HepG2 (cell line): ENCODE measurements at regions not wholly inside any gene's neighbourhood (a gene's known extent, or its start where the extent isn't known, plus 50 kb on each side); places are given as distances from the start of the nearest gene placed in this dataset.

Experiments used
- ATAC-seq: fragments of 200-7000 bp; cut with Tn5 transposase; 3 replicates; pipeline ENCODE4 v1.9.1; 2020; ENCODE audit warnings: mild to moderate bottlenecking, moderate library complexity
- BruUV-seq: library from RNA; stranded (reverse); fragments of 400-500 nt; replicated peaks from 2 replicates; lab custom pipeline; 2021; lab: Mats Ljungman, UMichigan
- CTCF ChIA-PET: fragments of 300-600 bp; formaldehyde crosslinking; extraction: SDS; loops from one replicate; lab custom pipeline; 2021; ENCODE audit warnings: low total read pairs, inconsistent platforms, low intra/inter-chr PET ratio; lab: Yijun Ruan, JAX
- POLR2A ChIA-PET: fragments of 350-600 bp; sonication (Branson Sonifier 250); formaldehyde crosslinking; loops from one replicate; lab custom pipeline; 2020; ENCODE audit warnings: antibody characterized with exemption, inconsistent platforms; lab: Yijun Ruan, JAX
- DNase-seq: peaks from one replicate; pipeline ENCODE4 v3.0.0-alpha.2; 2015; ENCODE audit warnings: low spot score
- FAIRE-seq: peaks from 3 replicates; lab custom pipeline; 2011; peaks lifted over from hg19 to GRCh38; lab: Jason Lieb, UNC
- H2AFZ ChIP-seq: one replicate; pipeline ENCODE4 v1.6.1; 2011; ENCODE audit warnings: low read length, inconsistent platforms
- H3K27ac ChIP-seq: fragments of 300-600 bp; 3 replicates; pipeline ENCODE4 v1.8.0; 2011; ENCODE audit warnings: mixed run types, mild to moderate bottlenecking, mixed read lengths, low read length, inconsistent platforms; ENCODE audit not compliant: insufficient read depth; ENCODE audit errors: extremely low read length
- H3K27me3 ChIP-seq, 2 experiments: fragments of 200-600 bp in 1 of 2; 2 replicates in 1 of 2; 3 replicates in 1 of 2; pipeline versions ENCODE4 v1.6.0 to v1.8.0; 2011; ENCODE audit warnings: low read length in 2 of 2, mild to moderate bottlenecking in 2 of 2, moderate library complexity in 2 of 2, inconsistent platforms in 1 of 2; ENCODE audit not compliant: insufficient read depth in 2 of 2, control insufficient read depth in 1 of 2
- H3K36me3 ChIP-seq, 2 experiments: fragments of 200-600 bp in 1 of 2; replicated peaks in 1 of 2; 2 replicates in 1 of 2; 3 replicates in 1 of 2; pipeline versions ENCODE4 v1.5.1 to v1.8.0; 2011; ENCODE audit warnings: low read length in 2 of 2, inconsistent platforms in 1 of 2; ENCODE audit not compliant: insufficient read depth in 2 of 2, control insufficient read depth in 1 of 2
- H3K4me1 ChIP-seq: 2 replicates; pipeline ENCODE4 v1.5.1; 2012; ENCODE audit warnings: low read length, inconsistent platforms; ENCODE audit not compliant: insufficient read depth
- H3K4me2 ChIP-seq: 2 replicates; pipeline ENCODE4 v1.6.0; 2011; ENCODE audit warnings: low read depth, low read length, inconsistent platforms
- H3K4me3 ChIP-seq, 3 experiments: fragments of 200-600 bp in 1 of 3; sonication (generic), shearing (Covaris generic) in 1 of 3; replicated peaks in 1 of 3; 2 replicates each; pipeline ENCODE4 v1.5.1; 2011 to 2016; ENCODE audit warnings: low read length in 3 of 3, inconsistent platforms in 2 of 3, low read depth in 2 of 3, mild to moderate bottlenecking in 2 of 3, control low read depth in 1 of 3, mixed read lengths in 1 of 3; ENCODE audit not compliant: insufficient read depth in 1 of 3
- H3K79me2 ChIP-seq: one replicate; pipeline ENCODE4 v1.6.1; 2011; ENCODE audit warnings: low read length, inconsistent platforms; ENCODE audit not compliant: insufficient read depth
- H3K9ac ChIP-seq: 2 replicates; pipeline ENCODE4 v1.6.0; 2011; ENCODE audit warnings: mild to moderate bottlenecking, low read depth, low read length, inconsistent platforms; ENCODE audit not compliant: insufficient read depth
- H3K9me3 ChIP-seq: 2 replicates; pipeline ENCODE4 v1.5.1; 2012; ENCODE audit warnings: mild to moderate bottlenecking, low read length
- H4K20me1 ChIP-seq: 2 replicates; pipeline ENCODE4 v1.6.0; 2011; ENCODE audit warnings: inconsistent platforms, mild to moderate bottlenecking, low read length, moderate library complexity; ENCODE audit not compliant: insufficient read depth
- KMT2A ChIP-seq: sonication (generic); formaldehyde crosslinking; IDR thresholded peaks from 2 replicates; pipeline ENCODE4 v1.4.0; 2020; ENCODE audit warnings: missing genetic modification reagents
- NR2F1 ChIP-seq, 2 experiments: fragments of 450-650 bp in 1 of 2; formaldehyde crosslinking in 1 of 2; IDR thresholded peaks; 2 replicates each; pipeline versions ENCODE4 v1.5.0 to v1.6.1; 2016 to 2020; ENCODE audit warnings: mild to moderate bottlenecking in 1 of 2, missing compliant biosample characterization in 1 of 2, missing genetic modification reagents in 1 of 2, moderate library complexity in 1 of 2
- ZFP62 ChIP-seq: sonication (generic); formaldehyde crosslinking; IDR thresholded peaks from 2 replicates; pipeline ENCODE4 v1.4.0; 2020; ENCODE audit warnings: missing genetic modification reagents
- ZNF101 ChIP-seq: sonication (generic); formaldehyde crosslinking; IDR thresholded peaks from 2 replicates; pipeline ENCODE4 v1.4.0; 2020; ENCODE audit warnings: mild to moderate bottlenecking, low read depth, missing genetic modification reagents, borderline replicate concordance
- ZNF292 ChIP-seq: sonication (generic); formaldehyde crosslinking; IDR thresholded peaks from 2 replicates; pipeline ENCODE4 v1.8.1; 2022; ENCODE audit warnings: mild to moderate bottlenecking, low read depth, missing genetic modification reagents, borderline replicate concordance
- ZNF564 ChIP-seq: sonication (generic); formaldehyde crosslinking; IDR thresholded peaks from 2 replicates; pipeline ENCODE4 v1.8.1; 2023; ENCODE audit warnings: mild to moderate bottlenecking, missing genetic modification reagents
- ZNF737 ChIP-seq: sonication (generic); formaldehyde crosslinking; IDR thresholded peaks from 2 replicates; pipeline ENCODE4 v1.5.0; 2020; ENCODE audit warnings: missing genetic modification reagents, mild to moderate bottlenecking, borderline replicate concordance
- WGBS: methylation state at CpG from one replicate; pipeline ENCODE4 v1.1.6; 2017; ENCODE audit warnings: low lambda C conversion rate; 5-methylcytosine and 5-hydroxymethylcytosine counted together
- in situ Hi-C: cut with HindIII; loops from 2 replicates; pipeline ENCODE4 v1.10.0; 2017; ENCODE audit warnings: low pct_unique_long_range_greater_than_20kb; ENCODE audit not compliant: extremely low pct_ligation_motif_present
- intact Hi-C: fragments of 100-400 bp; cut with micrococcal nuclease; formaldehyde crosslinking; loops from one replicate; pipeline ENCODE4 v1.10.0; 2022; ENCODE audit not compliant: unreplicated experiment
- TF ChIP-seq, protein P1 (sequence below): sonication (generic); formaldehyde crosslinking; IDR thresholded peaks from 2 replicates; pipeline ENCODE4 v1.5.1; 2020; ENCODE audit warnings: mild to moderate bottlenecking, missing genetic modification reagents, moderate library complexity
- TF ChIP-seq, protein P2 (sequence below): sonication (generic); formaldehyde crosslinking; IDR thresholded peaks from 2 replicates; pipeline ENCODE4 v1.5.0; 2020; ENCODE audit warnings: missing genetic modification reagents, mild to moderate bottlenecking, borderline replicate concordance
- TF ChIP-seq, protein P3 (sequence below): sonication (generic); formaldehyde crosslinking; IDR thresholded peaks from 2 replicates; pipeline ENCODE4 v1.9.0; 2021; ENCODE audit warnings: missing genetic modification reagents, borderline replicate concordance
- TF ChIP-seq, protein P4 (sequence below): sonication (generic); formaldehyde crosslinking; IDR thresholded peaks from 2 replicates; pipeline ENCODE4 v1.8.0; 2022; ENCODE audit warnings: low read depth, missing genetic modification reagents

DNA sequence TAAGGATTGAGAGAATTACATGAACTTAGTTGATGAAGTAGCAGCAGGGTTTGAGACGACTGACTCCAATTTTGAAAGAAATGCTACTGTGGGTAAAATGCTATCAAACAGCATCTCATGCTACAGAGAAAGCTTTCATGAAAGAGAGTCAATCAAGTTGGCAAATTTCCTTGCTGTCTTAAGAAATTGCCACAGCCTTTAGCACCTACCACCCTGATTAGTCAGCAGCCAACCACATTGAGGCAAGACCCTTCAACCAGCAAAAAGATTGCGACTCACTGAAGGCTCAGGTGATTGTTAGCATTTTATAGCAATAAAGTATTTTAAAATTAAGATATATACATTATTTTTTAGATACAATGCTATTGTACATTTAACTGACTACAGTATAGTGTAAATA lies 80.9 kb downstream of the RAP2B start:
- ChIA-PET CTCF (no interaction called here), POLR2A (no interaction called here)
- no peak for DNase-seq
- Histone ChIP-seq H3K9ac (no peak overlapping the region), H3K36me3 (no peaks in the 10 kb centered on the region), H3K4me3 (no peak overlapping the region), H3K79me2 (no peaks in the 10 kb centered on the region), H3K27ac (no peak overlapping the region), H3K4me2 (no peak overlapping the region), H3K4me1 (no peaks in the 10 kb centered on the region), H4K20me1 (no peaks in the 10 kb centered on the region), H2AFZ (no peak overlapping the region), H3K9me3 (no peaks in the 10 kb centered on the region; the same call in 1 of the 2 replicates), H3K27me3 (no peaks in the 10 kb centered on the region; a peak in 1 of 5 replicates)
- FAIRE-seq: no peak
- intact Hi-C loops: no loop called here
- in situ Hi-C loops: no loop called here
- TF ChIP-seq ZNF737 (CRISPR knock-in tag) (no peak), ZFP62 (CRISPR knock-in tag) (no peak), ZNF101 (CRISPR knock-in tag) (no peak), ZNF292 (no peak), NR2F1 (CRISPR knock-in tag; IDR thresholded peaks at IDR 0.05) (no peak), ZNF564 (CRISPR knock-in tag) (no peak), KMT2A (no peak)
- TF ChIP-seq, protein P1, sequence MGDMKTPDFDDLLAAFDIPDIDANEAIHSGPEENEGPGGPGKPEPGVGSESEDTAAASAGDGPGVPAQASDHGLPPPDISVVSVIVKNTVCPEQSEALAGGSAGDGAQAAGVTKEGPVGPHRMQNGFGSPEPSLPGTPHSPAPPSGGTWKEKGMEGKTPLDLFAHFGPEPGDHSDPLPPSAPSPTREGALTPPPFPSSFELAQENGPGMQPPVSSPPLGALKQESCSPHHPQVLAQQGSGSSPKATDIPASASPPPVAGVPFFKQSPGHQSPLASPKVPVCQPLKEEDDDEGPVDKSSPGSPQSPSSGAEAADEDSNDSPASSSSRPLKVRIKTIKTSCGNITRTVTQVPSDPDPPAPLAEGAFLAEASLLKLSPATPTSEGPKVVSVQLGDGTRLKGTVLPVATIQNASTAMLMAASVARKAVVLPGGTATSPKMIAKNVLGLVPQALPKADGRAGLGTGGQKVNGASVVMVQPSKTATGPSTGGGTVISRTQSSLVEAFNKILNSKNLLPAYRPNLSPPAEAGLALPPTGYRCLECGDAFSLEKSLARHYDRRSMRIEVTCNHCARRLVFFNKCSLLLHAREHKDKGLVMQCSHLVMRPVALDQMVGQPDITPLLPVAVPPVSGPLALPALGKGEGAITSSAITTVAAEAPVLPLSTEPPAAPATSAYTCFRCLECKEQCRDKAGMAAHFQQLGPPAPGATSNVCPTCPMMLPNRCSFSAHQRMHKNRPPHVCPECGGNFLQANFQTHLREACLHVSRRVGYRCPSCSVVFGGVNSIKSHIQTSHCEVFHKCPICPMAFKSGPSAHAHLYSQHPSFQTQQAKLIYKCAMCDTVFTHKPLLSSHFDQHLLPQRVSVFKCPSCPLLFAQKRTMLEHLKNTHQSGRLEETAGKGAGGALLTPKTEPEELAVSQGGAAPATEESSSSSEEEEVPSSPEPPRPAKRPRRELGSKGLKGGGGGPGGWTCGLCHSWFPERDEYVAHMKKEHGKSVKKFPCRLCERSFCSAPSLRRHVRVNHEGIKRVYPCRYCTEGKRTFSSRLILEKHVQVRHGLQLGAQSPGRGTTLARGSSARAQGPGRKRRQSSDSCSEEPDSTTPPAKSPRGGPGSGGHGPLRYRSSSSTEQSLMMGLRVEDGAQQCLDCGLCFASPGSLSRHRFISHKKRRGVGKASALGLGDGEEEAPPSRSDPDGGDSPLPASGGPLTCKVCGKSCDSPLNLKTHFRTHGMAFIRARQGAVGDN (CRISPR knock-in tag): no peak
- TF ChIP-seq, protein P2, sequence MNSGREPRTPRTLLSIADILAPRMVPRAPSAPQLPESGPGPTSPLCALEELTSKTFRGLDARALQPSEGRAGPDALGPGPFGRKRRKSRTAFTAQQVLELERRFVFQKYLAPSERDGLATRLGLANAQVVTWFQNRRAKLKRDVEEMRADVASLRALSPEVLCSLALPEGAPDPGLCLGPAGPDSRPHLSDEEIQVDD (CRISPR knock-in tag): no peak
- TF ChIP-seq, protein P3, sequence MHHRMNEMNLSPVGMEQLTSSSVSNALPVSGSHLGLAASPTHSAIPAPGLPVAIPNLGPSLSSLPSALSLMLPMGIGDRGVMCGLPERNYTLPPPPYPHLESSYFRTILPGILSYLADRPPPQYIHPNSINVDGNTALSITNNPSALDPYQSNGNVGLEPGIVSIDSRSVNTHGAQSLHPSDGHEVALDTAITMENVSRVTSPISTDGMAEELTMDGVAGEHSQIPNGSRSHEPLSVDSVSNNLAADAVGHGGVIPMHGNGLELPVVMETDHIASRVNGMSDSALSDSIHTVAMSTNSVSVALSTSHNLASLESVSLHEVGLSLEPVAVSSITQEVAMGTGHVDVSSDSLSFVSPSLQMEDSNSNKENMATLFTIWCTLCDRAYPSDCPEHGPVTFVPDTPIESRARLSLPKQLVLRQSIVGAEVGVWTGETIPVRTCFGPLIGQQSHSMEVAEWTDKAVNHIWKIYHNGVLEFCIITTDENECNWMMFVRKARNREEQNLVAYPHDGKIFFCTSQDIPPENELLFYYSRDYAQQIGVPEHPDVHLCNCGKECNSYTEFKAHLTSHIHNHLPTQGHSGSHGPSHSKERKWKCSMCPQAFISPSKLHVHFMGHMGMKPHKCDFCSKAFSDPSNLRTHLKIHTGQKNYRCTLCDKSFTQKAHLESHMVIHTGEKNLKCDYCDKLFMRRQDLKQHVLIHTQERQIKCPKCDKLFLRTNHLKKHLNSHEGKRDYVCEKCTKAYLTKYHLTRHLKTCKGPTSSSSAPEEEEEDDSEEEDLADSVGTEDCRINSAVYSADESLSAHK (CRISPR knock-in tag): no peak
- TF ChIP-seq, protein P4, sequence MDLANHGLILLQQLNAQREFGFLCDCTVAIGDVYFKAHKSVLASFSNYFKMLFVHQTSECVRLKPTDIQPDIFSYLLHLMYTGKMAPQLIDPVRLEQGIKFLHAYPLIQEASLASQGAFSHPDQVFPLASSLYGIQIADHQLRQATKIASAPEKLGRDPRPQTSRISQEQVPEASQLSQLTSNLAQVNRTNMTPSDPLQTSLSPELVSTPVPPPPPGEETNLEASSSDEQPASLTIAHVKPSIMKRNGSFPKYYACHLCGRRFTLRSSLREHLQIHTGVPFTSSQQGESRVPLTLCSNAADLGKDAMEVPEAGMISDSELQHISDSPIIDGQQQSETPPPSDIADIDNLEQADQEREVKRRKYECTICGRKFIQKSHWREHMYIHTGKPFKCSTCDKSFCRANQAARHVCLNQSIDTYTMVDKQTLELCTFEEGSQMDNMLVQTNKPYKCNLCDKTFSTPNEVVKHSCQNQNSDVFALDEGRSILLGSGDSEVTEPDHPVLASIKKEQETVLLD: no peak
- no TSS peak for BruUV-seq
- WGBS: 41% methylated on average over 2 of the region's 2 CpGs
- no peak for ATAC-seq
